ENCODE measurements at regions not wholly inside any gene's neighbourhood (a gene's known extent, or its start where the extent isn't known, plus 50 kb on each side); places are given as distances from the start of the nearest gene placed in this dataset.

- H3K9me2 ChIP-seq (replicated peaks; ENCODE audit: low read depth, low read length) = no peaks in the 10 kb centered on the region
- no peaks in the 10 kb centered on the region for H3K36me3 ChIP-seq (ENCODE audit: insufficient read depth, low read length)
- no peaks in the 10 kb centered on the region for H3K27me3 ChIP-seq (ENCODE audit: insufficient read depth, low read length, poor library complexity, severe bottlenecking)
- H4K20me1 ChIP-seq (ENCODE audit: insufficient read depth, low read length, poor library complexity, severe bottlenecking) = no peaks in the 10 kb centered on the region
- H2AFZ ChIP-seq (ENCODE audit: low read length) = no peak overlapping the region
- no peak overlapping the region for H3K4me3 ChIP-seq (ENCODE audit: low read length, poor library complexity, severe bottlenecking)
- no peaks in the 10 kb centered on the region for H3F3A ChIP-seq (ENCODE audit: low read depth)
- H3K9ac ChIP-seq (ENCODE audit: low read depth, low read length, poor library complexity, severe bottlenecking) = no peak overlapping the region
- no peak overlapping the region for H3K4me2 ChIP-seq (ENCODE audit: low read depth, low read length, poor library complexity, severe bottlenecking)
- H3K4me1 ChIP-seq (ENCODE audit: insufficient read depth, low read length, poor library complexity, severe bottlenecking) = peaks cover 4% of the 10 kb centered on the region
- TF ChIP-seq EZH2phosphoT487 (IDR thresholded peaks at IDR 0.05; ENCODE audit: borderline replicate concordance) (no peak), CTCF (conservative IDR thresholded peaks at IDR 0.05; ENCODE audit: low read length) (no peak)
- no peaks in the 10 kb centered on the region for H3K79me2 ChIP-seq (ENCODE audit: insufficient read depth, low read length)
- H3K9me3 ChIP-seq (ENCODE audit: insufficient read depth, low read depth, low read length) = no peaks in the 10 kb centered on the region
These were observed 164.5 kb upstream of the BTBD3 start for GRCh38 chr20:11753155-11753554.

- H3K4me3 ChIP-seq (ENCODE audit: low read length, poor library complexity, severe bottlenecking) = no peak overlapping the region
- no peaks in the 10 kb centered on the region for H3K27me3 ChIP-seq (ENCODE audit: insufficient read depth, low read length, poor library complexity, severe bottlenecking)
- no peaks in the 10 kb centered on the region for H3K9me3 ChIP-seq (ENCODE audit: insufficient read depth, low read depth, low read length)
- H3K9ac ChIP-seq (ENCODE audit: low read depth, low read length, poor library complexity, severe bottlenecking) = no peak overlapping the region
- H3K9me2 ChIP-seq (replicated peaks; ENCODE audit: low read depth, low read length) = no peaks in the 10 kb centered on the region
- H2AFZ ChIP-seq (ENCODE audit: low read length) = no peak overlapping the region
- peaks cover 4% of the 10 kb centered on the region for H3K4me1 ChIP-seq (ENCODE audit: insufficient read depth, low read length, poor library complexity, severe bottlenecking)
- H3K4me2 ChIP-seq (ENCODE audit: low read depth, low read length, poor library complexity, severe bottlenecking) = no peak overlapping the region
- H3F3A ChIP-seq (ENCODE audit: low read depth) = no peaks in the 10 kb centered on the region
- H3K36me3 ChIP-seq (ENCODE audit: insufficient read depth, low read length) = no peaks in the 10 kb centered on the region
- H4K20me1 ChIP-seq (ENCODE audit: insufficient read depth, low read length, poor library complexity, severe bottlenecking) = no peaks in the 10 kb centered on the region
- no peaks in the 10 kb centered on the region for H3K79me2 ChIP-seq (ENCODE audit: insufficient read depth, low read length)
- no peak for TF ChIP-seq EZH2phosphoT487 (IDR thresholded peaks at IDR 0.05; ENCODE audit: borderline replicate concordance)
- TF ChIP-seq CTCF (conservative IDR thresholded peaks at IDR 0.05; ENCODE audit: low read length) = no peak
These were observed 163.2 kb upstream of the BTBD3 start for GRCh38 chr20:11754451-11754850.

- H3K4me1 ChIP-seq (ENCODE audit: insufficient read depth, low read length, poor library complexity, severe bottlenecking) = peaks cover 4% of the 10 kb centered on the region
- H3F3A ChIP-seq (ENCODE audit: low read depth) = no peaks in the 10 kb centered on the region
- no peak overlapping the region for H3K4me3 ChIP-seq (ENCODE audit: low read length, poor library complexity, severe bottlenecking)
- H3K4me2 ChIP-seq (ENCODE audit: low read depth, low read length, poor library complexity, severe bottlenecking) = no peak overlapping the region
- no peak overlapping the region for H3K9ac ChIP-seq (ENCODE audit: low read depth, low read length, poor library complexity, severe bottlenecking)
- no peaks in the 10 kb centered on the region for H3K36me3 ChIP-seq (ENCODE audit: insufficient read depth, low read length)
- H2AFZ ChIP-seq (ENCODE audit: low read length) = no peak overlapping the region
- H3K9me2 ChIP-seq (replicated peaks; ENCODE audit: low read depth, low read length) = no peaks in the 10 kb centered on the region
- H3K79me2 ChIP-seq (ENCODE audit: insufficient read depth, low read length) = no peaks in the 10 kb centered on the region
- TF ChIP-seq EZH2phosphoT487 (IDR thresholded peaks at IDR 0.05; ENCODE audit: borderline replicate concordance) = no peak
- TF ChIP-seq CTCF (conservative IDR thresholded peaks at IDR 0.05; ENCODE audit: low read length) = no peak
- no peaks in the 10 kb centered on the region for H4K20me1 ChIP-seq (ENCODE audit: insufficient read depth, low read length, poor library complexity, severe bottlenecking)
- no peaks in the 10 kb centered on the region for H3K9me3 ChIP-seq (ENCODE audit: insufficient read depth, low read depth, low read length)
- H3K27me3 ChIP-seq (ENCODE audit: insufficient read depth, low read length, poor library complexity, severe bottlenecking) = no peaks in the 10 kb centered on the region
These were observed 162.4 kb upstream of the BTBD3 start for GRCh38 chr20:11755071-11755841.
